Caco-2 (cell line): ENCODE measurements at regions not wholly inside any gene's neighbourhood (a gene's known extent, or its start where the extent isn't known, plus 50 kb on each side); places are given as distances from the start of the nearest gene placed in this dataset.

Source experiments
- BruUV-seq: library from RNA; stranded (reverse); fragments of 400-500 nt; replicated peaks from 2 replicates; lab custom pipeline; 2021; lab: Mats Ljungman, UMichigan
- CTCF ChIA-PET: fragments of 300-600 bp; sonication (Branson Sonifier 250); formaldehyde crosslinking; loops from one replicate; lab custom pipeline; 2022; ENCODE audit warnings: antibody characterized with exemption; lab: Charles Lee
- POLR2A ChIA-PET: fragments of 300-600 bp; sonication (Branson Sonifier 250); formaldehyde crosslinking; loops from one replicate; lab custom pipeline; 2022; ENCODE audit warnings: antibody characterized with exemption; lab: Charles Lee
- DNase-seq, 2 experiments: peaks; one replicate each; pipeline versions ENCODE4 v3.0.0 to v3.0.0-alpha.2; 2020 to 2022
- H3K27me3 ChIP-seq: replicated peaks from 2 replicates; pipeline ENCODE4 v1.6.0; 2011; ENCODE audit warnings: low read length; ENCODE audit not compliant: control insufficient read depth, insufficient read depth
- H3K36me3 ChIP-seq: 2 replicates; pipeline ENCODE4 v1.5.1; 2011; ENCODE audit warnings: low read length; ENCODE audit not compliant: control insufficient read depth, insufficient read depth
- H3K4me1 ChIP-seq: fragments of 250-450 bp; sonication (Bioruptor Pico); 2 replicates; pipeline ENCODE4 v1.5.1; 2020; ENCODE audit warnings: mild to moderate bottlenecking
- H3K4me3 ChIP-seq: 2 replicates; pipeline ENCODE4 v1.5.1; 2011; ENCODE audit warnings: low read depth, mild to moderate bottlenecking, control low read depth, low read length
- H3K9me3 ChIP-seq: fragments of 250-450 bp; sonication (Bioruptor Pico); 2 replicates; pipeline ENCODE4 v1.5.1; 2020; ENCODE audit warnings: mild to moderate bottlenecking, moderate library complexity
- H3K27ac Mint-ChIP-seq: one replicate; pipeline ENCODE4 v1.8.0; 2022; ENCODE audit warnings: mixed read lengths; ENCODE audit not compliant: unreplicated experiment
- H3K27me3 Mint-ChIP-seq: one replicate; pipeline ENCODE4 v1.8.0; 2022; ENCODE audit warnings: mixed read lengths; ENCODE audit not compliant: insufficient read depth, unreplicated experiment
- H3K36me3 Mint-ChIP-seq: one replicate; pipeline ENCODE4 v1.8.0; 2022; ENCODE audit warnings: mild to moderate bottlenecking, mixed read lengths; ENCODE audit not compliant: insufficient read depth, unreplicated experiment
- H3K4me1 Mint-ChIP-seq: one replicate; pipeline ENCODE4 v1.8.0; 2022; ENCODE audit warnings: low read depth, mixed read lengths; ENCODE audit not compliant: unreplicated experiment
- H3K4me3 Mint-ChIP-seq: one replicate; pipeline ENCODE4 v1.8.0; 2022; ENCODE audit warnings: mild to moderate bottlenecking, moderate library complexity, mixed read lengths; ENCODE audit not compliant: unreplicated experiment
- H3K9me3 Mint-ChIP-seq: one replicate; pipeline ENCODE4 v1.8.0; 2022; ENCODE audit warnings: mixed read lengths; ENCODE audit not compliant: unreplicated experiment
- CTCF ChIP-seq, 2 experiments: fragments of 200-600 bp in 1 of 2; IDR thresholded peaks; 1 replicate in 1 of 2; 2 replicates in 1 of 2; pipeline versions ENCODE4 v1.5.1 to v1.8.0; 2011 to 2022; ENCODE audit warnings: antibody characterized with exemption in 1 of 2, control low read depth in 1 of 2, inconsistent platforms in 1 of 2, low read depth in 1 of 2, low read length in 1 of 2, mild to moderate bottlenecking in 1 of 2, moderate library complexity in 1 of 2; ENCODE audit not compliant: insufficient read depth in 1 of 2, severe bottlenecking in 1 of 2, unreplicated experiment in 1 of 2
- intact Hi-C: fragments of 100-400 bp; cut with micrococcal nuclease; formaldehyde crosslinking; loops from one replicate; pipeline ENCODE4 v1.10.0; 2022; ENCODE audit not compliant: unreplicated experiment

- CTCF ChIA-PET, result no interaction called here
- no TSS peak for BruUV-seq
- H3K36me3 Mint-ChIP-seq, result no peaks in the 10 kb centered on the region
Measured at GRCh38 chr3:63207066-63207590, 71.0 kb upstream of the SYNPR start.

GRCh38 chr3:63228087-63228486 lies 50.0 kb upstream of the SYNPR start:
- POLR2A ChIA-PET, result no interaction called here
- CTCF ChIA-PET, result interaction anchor here (0.5 to 0.8 kb wide), 2 partner anchors 19 to 352 kb away, joined by 3 to 5 read pairs; no protein-coding TSS in a partner anchor

More at GRCh38 chr3:63207066-63207590, 71.0 kb upstream of the SYNPR start:
- H3K9me3 ChIP-seq, result no peaks in the 10 kb centered on the region
- intact Hi-C loops, result no loop called here
- Mint-ChIP-seq H3K27ac (no peak overlapping the region), H3K4me1 (no peaks in the 10 kb centered on the region), H3K27me3 (peaks cover 10% of the 10 kb centered on the region), H3K9me3 (no peaks in the 10 kb centered on the region), H3K4me3 (no peak overlapping the region)
- no peaks in the 10 kb centered on the region for H3K27me3 ChIP-seq
- POLR2A ChIA-PET, result no interaction called here
- H3K4me1 ChIP-seq, result no peaks in the 10 kb centered on the region
- H3K36me3 ChIP-seq, result no peaks in the 10 kb centered on the region
- no peak for DNase-seq
- TF ChIP-seq CTCF (IDR thresholded peaks at IDR 0.05; ENCODE audit: insufficient read depth in 1 of 2, low read depth in 1 of 2, low read length in 1 of 2, severe bottlenecking in 1 of 2, unreplicated experiment in 1 of 2), result no peak
- H3K4me3 ChIP-seq, result no peak overlapping the region

More at GRCh38 chr3:63228087-63228486, 50.0 kb upstream of the SYNPR start:
- BruUV-seq, result no TSS peak
- Mint-ChIP-seq H3K4me1 (no peaks in the 10 kb centered on the region), H3K4me3 (no peak overlapping the region), H3K9me3 (no peaks in the 10 kb centered on the region), H3K27me3 (peaks cover 5% of the 10 kb centered on the region), H3K36me3 (no peaks in the 10 kb centered on the region), H3K27ac (no peak overlapping the region)
- Histone ChIP-seq H3K4me1 (no peaks in the 10 kb centered on the region), H3K36me3 (no peaks in the 10 kb centered on the region), H3K27me3 (no peaks in the 10 kb centered on the region), H3K4me3 (no peak overlapping the region), H3K9me3 (no peaks in the 10 kb centered on the region)
- no peak for DNase-seq
- intact Hi-C loops, result loop anchor here (2.0 to 5.0 kb wide), 2 partner anchors 356 to 561 kb away; no protein-coding TSS in a partner anchor
- TF ChIP-seq CTCF (IDR thresholded peaks at IDR 0.05; ENCODE audit: insufficient read depth in 1 of 2, low read depth in 1 of 2, low read length in 1 of 2, severe bottlenecking in 1 of 2, unreplicated experiment in 1 of 2), result no peak
